Stimulated activated CD8-positive, alpha-beta memory T cell treated with anti-CD3 and anti-CD28 coated beads, Interleukin-7, amount 100 ng/mL, for 1 hour (primary cell): ENCODE measurements at regions not wholly inside any gene's neighbourhood (a gene's known extent, or its start where the extent isn't known, plus 50 kb on each side); places are given as distances from the start of the nearest gene placed in this dataset.

Experiments used
- DNase-seq, 2 donors: peaks; one replicate each; pipeline ENCODE4 v3.0.0-alpha.2; 2020; ENCODE audit warnings: low read depth in 2 of 2

- DNase-seq, result no peak
Measured at GRCh38 chr6:168725802-168726201, 284.8 kb downstream of the SMOC2 start.

GRCh38 chr6:168724669-168725570 is 283.9 kb downstream of the SMOC2 start:
- no peak for DNase-seq

- no peak for DNase-seq
Measured at GRCh38 chr6:168724033-168724432, 283.0 kb downstream of the SMOC2 start.

- DNase-seq, result no peak
Measured at GRCh38 chr6:168722397-168722796, 281.4 kb downstream of the SMOC2 start.

GRCh38 chr6:168721571-168721970 is 280.6 kb downstream of the SMOC2 start:
- no peak for DNase-seq

- no peak for DNase-seq
Measured at GRCh38 chr6:168719901-168720300, 278.9 kb downstream of the SMOC2 start.

- DNase-seq, result no peak
Measured at GRCh38 chr6:168718821-168719475, 278.0 kb downstream of the SMOC2 start.
